ENCODE measurements at regions not wholly inside any gene's neighbourhood (a gene's known extent, or its start where the extent isn't known, plus 50 kb on each side); places are given as distances from the start of the nearest gene placed in this dataset.

DNA sequence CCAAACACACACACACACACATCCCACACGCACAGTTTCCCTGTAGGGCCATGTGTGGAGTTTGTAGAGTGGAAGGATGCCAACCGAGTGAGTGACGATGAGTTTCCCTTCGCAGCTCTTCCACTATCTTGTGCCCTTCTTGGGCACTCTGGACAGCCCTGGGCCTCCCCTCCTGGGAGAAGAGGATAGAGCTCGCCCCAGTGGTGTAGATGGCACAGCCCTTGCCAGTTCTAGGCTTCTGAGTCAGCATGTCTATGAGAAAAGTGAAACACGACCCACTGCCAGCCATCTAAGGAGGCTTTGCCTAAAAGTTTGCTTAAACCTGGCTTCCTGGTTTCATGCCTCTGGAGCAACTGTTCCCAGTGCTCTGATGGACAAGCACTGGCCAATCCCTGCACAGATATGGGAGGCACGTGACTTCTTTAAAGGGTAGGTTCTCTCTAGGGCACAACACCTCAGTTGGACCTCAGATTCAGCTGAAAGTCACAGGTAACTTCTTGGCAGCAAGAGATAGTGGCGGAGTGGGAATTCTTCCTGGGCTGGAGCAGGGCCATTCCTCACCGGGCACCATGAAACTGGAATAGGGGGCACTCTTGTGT lies 195.9 kb upstream of the GALNT2 start:
- TF ChIP-seq RCOR1 (IDR thresholded peaks at IDR 0.05; ENCODE audit: low read length) = no peak
- TF ChIP-seq CTCF (IDR thresholded peaks at IDR 0.05) = no peak
- TF ChIP-seq ELF1 (IDR thresholded peaks at IDR 0.05) = no peak

Data from SK-N-SH (cell line).